ENCODE measurements at regions not wholly inside any gene's neighbourhood (a gene's known extent, or its start where the extent isn't known, plus 50 kb on each side); places are given as distances from the start of the nearest gene placed in this dataset.

DNA sequence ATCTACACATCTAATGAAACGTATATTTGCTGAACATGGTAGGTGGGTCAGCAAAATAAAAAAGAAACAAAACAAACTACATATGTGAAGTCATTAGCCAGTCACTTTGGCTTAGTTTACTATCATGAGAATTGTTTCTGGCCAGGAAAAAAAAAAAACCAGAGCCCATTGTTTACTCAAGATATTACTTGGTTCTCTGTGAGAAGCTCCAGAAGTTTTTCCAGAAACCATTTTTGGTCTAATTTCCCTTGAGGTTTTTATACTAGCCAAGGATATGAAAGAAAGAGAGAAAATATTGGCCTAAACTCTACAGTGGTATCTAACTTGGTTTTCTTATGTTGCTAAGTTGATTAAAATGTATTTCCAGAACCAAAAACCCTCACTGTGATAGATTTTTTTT is 259.1 kb downstream of the PDHA2 start:
- DNase-seq: no peak

DNA sequence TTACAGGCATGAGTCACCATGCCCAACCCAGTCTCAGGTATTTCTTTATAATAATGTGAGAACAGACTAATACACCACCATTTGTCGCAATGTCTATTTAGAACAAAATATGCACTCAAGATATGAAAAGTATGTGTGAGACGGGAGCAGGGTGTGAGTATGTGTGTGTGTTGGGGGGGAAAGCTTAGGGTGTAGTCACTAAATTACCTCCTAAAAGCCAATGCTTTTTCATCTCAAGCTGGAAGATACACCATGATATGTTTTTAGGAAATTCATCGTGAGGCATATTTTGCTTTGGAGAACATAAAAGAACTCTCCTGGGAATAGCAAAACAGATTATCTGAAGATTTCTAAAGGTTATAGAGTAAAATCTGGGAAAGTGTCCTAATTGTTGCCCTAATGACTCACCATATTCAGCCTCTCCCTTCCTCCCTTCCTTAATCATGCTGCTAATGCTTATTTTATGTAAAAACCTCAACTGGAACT is 262.7 kb downstream of the PDHA2 start:
- no peak for DNase-seq

DNA sequence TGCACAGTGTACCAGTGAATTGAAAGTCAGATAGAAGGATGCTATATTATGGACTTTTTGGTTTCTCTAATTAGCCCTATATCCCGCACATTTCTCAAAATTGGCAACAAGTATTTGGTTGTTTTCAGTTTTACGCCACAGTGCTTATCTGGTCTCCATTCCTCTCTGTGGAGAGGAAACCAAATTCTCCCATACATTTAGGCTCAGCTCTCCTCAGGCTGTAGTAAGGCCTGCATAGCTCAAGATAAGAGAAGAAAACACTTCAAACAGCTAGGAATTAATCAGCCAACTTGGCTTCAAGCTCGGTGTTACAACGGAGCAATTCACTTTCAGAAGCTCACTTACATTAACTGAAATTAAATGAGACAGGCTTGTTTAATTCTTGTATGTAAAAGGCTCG is 263.2 kb downstream of the PDHA2 start:
- no peak for DNase-seq

DNA sequence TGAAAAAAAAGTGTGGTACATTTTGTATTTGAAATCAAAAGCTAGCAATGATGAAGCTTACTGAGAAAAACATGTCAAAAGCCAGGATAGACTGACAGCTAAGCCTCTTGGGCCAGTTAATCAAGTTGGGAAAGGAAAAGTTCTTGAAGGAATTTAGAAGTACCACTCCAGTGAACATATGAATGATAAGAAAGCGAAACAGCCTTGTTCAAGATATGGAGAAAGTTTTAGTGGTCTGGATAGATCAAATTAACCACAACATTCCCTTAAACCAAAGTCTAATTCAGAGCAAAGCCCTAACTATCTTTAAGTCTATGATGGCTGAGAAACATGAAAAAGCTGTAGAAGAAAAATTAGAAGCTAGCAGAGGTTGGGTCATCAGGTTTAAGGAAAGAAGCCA is 268.3 kb downstream of the PDHA2 start:
- DNase-seq: no peak

DNA sequence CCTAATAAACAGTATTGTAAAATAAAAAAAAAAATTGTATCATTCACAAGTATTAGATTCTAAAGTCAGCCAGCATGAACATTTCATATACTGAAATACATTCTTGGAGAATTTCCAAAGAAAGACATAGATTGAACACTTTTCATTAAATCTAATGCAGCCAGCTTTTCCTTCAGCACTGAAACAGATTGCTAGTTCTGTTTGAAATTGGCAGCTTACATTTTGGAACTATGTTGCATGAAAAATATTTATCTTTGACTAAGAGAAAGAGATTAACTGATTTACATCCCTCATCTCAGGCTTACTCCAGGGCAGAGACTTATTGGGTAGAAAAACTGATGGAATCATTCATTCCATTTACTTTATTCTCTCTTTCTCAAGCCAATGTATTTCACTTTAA is 272.7 kb downstream of the PDHA2 start:
- DNase-seq: no peak

DNA sequence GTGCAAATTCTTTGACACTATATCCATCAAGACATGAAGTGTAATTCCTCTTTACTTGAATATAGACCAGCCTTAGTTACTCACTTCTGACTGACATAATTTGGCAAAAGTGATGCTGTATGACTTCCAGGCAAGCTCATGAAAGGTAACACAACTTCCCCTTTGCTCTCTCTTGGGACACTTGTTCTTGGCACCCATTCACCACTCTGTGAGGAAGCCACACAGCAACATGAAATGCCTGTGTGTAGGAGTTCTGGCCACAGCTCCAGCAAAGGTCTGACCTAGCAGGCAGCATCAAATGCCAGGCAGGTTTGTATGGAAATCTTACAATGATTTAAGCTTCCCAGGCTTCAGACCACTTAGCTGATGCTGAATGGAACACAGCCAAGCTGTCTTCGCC is 280.3 kb downstream of the PDHA2 start:
- no peak for DNase-seq

DNA sequence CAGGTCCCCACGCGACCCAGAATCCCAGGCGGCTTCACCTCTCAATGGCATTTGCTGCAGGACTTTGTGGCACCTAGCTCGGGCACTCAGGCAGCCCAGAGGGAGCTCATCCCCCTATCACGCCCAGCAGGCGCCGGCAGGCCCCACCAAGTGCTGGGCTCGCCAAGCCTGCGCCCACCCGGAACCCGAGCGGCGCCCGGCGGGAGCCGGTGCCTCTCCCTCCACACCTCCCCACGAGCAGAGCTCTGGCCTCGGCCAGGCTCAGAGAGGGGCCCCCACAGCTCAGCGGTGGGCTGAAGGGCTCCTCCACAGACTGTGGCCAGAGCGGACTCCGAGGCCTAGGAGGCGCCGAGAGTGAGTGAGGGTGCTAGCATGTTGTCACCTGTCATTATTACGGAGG is 286.3 kb downstream of the PDHA2 start:
- DNase-seq: no peak

DNA sequence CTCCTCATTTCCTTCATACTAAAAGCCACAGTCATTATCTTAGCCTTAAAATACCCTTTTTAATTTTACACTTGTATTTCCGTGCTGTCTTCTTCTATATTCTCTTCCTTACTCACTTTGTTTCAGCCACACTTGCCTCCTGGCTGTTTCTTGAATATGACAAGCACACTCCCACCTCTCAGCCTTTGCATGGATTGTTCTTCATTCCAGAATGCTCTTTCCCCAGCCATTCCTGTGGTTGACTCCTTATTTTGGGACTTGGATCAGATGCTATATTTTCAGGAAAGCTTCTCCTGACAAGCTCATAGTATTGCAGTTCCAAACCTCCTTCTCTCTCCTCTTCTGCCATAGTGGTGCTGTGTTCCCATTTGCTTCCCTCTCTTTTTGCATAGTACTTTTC is 291.3 kb downstream of the PDHA2 start:
- DNase-seq: no peak

DNA sequence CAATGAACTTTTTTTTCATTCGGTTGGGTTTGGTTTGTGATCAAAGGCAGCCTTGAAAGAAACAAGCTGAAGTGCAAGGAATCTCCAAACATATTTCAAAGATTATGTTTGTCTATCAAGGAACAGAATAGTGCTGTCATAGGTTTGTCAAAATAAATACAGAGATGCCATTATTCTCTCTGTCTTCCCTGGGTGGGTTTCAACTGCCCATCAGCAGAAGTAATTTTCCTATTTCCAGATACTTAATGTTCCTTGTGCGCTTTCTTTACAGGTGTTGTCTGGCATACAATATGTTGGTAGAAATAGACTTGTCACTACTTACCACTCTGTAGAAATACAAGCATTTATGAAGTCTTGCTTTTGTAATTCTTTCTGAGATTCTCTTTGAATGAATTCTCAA is 294.9 kb downstream of the PDHA2 start:
- DNase-seq: no peak

DNA sequence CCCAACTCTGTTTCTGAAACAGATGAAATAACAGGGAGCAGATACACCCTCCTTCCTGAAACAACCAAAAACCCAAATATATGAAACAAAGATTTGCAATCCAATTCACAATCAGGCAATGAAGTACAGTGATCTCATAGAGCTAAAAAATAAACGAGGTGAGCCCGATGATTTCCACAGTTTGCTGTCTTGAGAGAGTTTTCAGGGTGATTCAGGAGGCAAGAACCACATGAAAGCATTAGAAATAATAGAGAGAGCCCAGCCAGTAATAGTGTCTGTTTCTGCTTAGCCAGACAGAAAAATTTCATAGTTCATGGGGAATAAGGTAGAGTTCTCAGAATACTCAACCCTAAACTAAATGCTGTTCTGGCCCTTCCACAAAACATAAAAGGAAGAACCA is 296.2 kb downstream of the PDHA2 start:
- no peak for DNase-seq

DNA sequence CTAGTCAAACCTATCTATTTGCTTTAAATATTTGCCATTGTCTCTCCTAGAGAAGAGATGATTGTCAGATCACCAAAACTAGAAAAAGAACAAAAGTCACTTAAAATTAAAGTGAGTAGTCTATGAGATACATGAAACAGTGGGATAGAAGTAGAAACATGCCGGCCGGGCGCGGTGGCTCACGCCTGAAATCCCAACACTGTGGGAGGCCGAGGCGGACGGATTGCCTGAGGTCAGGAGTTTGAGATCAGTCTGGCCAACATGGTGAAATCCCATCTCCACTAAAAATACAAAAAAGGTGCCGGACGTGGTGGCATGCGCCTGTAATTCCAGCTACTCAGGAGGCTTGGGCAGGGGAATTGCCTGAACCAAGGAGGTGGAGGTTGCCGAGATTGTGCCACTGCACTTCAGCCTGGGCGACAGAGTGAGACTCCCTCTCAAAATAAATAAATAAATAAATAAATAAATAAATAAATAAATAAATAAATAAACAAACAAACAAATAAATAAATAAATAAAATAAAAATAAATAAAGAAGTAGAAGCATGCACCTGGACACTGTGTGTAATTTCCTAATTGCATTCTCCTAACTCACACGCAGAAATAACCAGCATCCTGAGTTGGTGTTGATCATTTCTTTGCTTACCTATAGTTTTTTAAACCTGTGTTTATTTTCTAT is 299.5 kb downstream of the PDHA2 start:
- DNase-seq: no peak

DNA sequence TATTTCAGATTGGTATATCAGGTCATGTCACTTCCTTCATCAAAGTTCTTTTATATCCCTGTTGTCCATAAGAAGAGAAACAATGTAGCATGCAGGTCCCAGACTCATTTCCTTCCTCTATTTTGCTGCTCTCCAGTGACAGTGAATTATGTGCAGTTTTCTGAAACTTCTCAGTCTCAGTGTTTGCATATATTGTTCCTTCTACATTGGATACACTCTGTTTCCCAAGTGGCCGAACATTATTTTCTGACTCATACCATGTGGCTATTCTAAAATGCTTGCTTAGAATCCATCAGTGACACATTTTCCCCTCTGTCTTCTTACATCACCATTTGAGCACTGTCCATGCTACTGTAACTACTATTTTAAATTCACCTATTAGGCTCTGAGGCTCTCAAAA is 305.7 kb downstream of the PDHA2 start:
- DNase-seq: no peak

DNA sequence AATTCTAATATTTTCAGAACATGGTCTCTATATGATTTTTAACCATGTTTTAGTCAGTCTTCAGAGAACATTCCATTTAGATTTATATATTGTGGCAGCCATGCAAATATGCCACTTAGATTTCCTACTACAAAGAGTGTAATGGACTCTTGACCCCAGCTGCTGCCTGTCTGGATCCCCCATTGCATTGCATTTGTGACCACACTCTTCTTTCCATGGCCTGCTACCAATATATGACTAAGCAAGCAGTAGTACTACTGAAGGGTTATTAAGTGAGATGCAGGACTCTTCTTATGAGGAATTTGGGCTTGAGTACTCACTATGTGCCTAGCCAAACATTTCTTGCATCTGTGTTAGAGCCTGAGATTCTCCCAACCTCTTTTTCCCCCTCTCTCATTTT is 306.8 kb downstream of the PDHA2 start:
- no peak for DNase-seq

DNA sequence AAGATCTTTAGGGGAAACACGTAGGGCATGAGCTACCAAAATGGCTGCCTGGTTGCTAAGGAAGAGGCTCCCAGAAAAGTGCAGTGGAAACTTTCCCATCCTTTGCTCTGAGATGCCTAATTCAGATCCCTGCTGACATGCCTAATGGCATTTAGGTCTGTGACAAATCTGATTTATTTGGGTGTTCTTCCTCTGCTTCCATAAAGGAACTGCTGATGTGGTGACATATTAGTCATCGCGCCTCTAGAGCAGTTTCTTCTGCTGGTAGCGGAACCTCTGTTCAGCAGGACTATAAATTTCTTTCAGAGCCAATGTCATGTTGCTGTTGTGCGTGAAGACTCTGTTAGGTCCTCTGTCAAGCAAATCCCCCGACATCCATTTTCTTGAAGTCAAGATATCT is 310.0 kb downstream of the PDHA2 start:
- no peak for DNase-seq

DNA sequence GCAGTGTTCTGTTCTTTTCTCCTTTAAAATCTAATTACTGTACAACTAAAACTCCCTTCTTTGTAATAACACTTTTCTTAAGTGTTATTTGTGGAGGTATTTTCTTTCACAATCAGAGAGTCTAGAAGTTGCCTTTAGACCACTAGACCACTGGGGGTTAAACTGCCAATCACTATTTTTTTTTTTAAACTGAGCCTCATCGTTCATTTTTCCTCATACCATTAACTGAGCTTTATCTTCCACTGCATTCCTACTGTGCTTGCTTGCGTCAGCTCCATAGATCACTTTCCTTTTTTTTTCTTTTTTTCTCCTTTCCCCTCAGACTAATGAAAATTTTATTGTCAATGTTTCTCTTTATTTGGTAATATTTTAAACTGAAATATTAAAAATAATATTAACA is 310.6 kb downstream of the PDHA2 start:
- DNase-seq: no peak

DNA sequence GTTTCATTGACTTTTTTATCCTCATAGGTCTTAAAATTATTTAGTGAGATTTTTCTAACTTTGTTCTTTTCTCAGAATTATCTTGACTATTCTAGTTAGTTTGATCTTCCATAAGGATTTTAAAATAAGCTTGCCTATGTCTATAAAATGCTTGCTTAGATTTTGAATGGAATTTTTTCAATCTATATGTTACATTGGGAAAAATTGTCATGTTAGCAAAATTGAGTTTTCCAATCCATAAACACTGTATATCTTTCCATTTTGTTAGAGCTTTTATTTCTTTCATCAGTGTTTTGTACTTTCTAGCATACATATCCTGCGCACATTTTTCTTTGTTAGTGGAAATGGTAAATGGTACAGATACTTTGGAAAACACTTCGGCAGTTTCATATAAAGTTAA is 312.9 kb downstream of the PDHA2 start:
- DNase-seq: no peak

DNA sequence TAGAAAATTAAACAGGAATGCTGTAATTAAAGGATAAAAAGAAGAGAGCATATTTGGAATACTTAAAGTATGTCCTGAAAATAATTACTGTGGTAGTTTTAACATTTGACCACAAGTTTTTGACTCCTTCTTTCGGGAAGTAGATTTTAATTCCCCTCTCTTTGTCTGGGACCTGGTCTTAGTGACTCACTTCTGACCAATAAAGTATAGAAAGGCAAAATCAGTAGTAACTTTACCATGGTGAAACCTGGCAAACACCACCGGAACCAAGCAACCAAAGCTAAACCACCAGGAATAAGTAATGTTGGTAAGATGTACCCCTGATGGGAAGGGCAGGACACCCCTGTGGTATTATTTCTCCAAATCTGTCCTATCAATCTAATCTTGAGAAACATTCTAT is 314.8 kb downstream of the PDHA2 start:
- no peak for DNase-seq

DNA sequence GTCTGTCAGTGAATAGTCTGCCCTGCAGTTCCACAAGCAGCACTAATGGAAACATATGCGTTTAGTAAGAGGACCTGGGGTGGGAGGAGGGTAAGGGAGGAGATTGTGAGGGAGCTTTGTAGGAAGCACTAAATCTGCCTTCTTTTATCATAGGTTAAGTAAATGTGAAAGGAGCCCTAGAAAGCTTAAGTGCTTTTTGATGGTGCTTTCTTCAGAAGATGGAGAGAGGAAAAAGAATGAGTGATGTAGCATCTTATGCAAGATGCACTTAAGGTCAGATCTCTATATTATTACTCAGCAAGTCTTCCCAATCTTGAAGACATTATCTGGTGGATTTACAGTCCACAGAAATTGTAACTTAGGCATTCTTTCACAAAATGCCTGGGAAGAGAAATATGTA is 322.7 kb downstream of the PDHA2 start:
- no peak for DNase-seq

DNA sequence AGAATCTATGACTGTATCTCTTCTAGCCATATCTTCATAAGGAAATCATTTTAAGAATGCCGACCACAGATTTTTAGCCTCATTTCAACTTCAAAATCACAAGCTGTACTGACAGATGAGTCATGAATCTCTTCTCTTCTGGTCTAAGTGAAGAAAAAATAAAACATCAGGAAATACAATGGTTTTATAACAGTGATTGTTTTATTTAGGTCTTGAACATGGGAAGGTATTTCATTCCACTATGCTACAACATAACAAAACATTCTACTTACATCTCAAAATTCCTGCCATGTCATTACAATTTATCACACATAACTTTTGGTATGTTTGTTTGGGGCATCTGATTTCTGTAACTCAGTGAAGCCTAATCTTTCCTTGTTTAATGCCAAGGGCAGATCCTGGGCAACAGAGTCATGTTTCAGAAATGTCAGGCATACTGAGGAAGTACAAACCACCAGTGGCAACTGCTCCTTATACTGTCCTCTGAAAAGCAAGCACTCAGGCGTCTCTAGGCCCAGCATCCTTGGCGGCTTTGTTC is 325.0 kb downstream of the PDHA2 start:
- no peak for DNase-seq

DNA sequence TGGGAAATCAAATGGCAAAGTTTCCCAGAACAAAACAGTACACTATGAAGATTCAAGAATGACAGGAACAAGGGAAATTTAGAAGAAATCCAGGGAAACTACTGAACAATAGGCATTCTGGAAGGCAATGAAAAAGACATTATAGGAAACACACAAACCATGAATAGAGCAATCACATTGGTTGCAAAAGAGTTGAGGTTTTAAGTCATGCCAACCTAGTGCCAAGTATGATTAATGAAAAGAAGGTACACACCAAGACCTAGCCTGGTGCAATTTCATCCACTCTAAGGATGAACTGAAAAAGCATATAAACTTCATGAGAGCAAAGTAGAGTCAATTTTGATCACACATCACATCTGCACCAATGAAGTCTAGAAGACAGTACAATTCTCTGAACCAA is 326.9 kb downstream of the PDHA2 start:
- DNase-seq: no peak

DNA sequence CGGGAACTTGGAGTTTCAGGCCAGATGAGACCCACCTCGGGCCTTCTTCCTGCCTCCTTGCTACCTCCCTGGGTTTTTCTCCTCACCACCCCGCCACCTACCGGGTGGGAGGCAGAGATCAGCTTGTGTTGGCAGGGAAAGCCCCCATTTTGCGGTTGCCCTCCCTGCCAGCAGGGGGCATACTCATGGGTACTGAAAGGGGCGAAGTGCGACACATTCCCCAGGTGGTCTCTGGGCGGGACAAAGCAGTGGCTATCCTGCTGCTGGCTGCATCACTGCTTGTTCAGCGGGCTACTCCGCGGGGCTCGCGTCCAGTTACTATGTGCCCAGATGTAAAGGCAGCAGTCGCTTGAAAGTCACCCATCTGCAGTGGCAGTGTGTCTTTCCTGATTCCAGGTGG is 330.3 kb downstream of the PDHA2 start:
- no peak for DNase-seq

DNA sequence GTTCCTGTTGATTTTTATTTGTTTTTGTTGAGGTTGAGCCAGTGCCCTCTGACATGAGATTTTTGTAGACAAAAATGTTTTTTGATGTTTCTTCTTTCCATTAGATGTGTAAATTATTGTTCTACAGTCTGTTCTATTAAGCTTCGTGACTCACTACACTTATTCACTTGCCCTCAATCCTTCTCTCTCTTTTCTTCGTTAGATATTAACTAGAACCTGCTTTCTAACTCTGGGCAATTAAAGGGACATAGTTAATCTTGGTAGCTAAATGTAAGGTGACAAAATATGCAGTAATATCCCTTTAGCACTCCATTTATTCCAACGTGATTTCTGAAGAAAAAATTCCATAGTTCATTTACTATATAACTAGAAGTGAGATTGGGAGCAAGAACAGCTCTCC is 333.9 kb downstream of the PDHA2 start:
- no peak for DNase-seq

DNA sequence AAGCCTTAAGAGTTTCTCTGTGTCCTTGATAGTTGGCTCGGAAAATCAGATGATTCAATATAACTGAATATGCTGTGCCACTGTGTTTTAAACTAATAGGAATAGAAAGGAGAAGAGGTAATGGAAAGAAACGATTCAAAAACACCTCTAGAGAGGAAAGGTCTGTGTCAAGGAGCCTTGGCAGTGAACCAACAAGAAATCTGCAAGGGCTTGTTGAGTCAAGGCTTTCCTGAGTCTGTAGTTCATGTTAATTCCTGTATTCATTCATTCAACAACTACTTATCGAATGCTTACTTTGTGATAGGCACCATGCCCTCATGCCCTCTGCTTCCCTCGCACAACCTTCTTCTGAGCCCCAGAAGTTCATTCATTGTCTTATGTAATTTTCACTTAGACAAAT is 336.0 kb downstream of the PDHA2 start:
- DNase-seq: no peak

DNA sequence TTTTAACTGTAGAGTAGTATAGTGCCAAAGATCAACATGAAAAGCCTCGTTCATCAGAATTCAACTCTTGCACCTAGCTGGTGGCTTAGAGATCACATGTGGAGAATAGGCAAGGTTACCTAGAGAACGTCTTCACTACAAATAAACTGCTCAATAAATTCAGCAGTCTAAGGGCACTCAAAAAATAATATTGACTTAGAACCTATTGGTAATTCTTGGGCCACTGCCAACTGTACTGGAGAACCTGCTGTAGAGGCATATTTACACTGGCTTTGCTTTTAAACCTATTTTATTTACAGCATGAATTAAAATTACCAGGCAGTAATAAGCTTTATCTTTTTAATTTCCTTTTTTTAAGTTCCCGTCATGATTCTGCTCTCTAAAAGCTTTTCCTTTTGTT is 343.7 kb downstream of the PDHA2 start:
- DNase-seq: no peak

DNA sequence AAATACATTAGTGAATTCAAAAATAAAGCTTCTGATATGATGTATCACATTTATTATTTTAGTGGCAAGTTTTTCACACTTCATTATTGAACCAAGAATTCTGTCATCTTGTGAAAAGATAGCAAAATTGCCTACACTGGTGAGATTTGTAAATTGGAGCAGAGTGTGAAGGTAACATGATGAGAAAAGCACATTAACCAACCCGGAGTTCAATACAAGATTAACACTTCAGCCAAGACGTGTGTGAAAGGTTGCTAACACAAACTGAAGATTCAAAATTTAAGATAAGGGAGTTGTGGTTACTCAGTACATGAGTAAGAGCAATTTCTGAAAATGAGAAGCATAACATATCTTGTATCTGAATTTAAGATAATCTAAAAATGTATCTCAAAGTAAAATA is 346.7 kb downstream of the PDHA2 start:
- DNase-seq: no peak

All from right hindlimb (tissue), 1 donor.